Neural progenitor cell (in vitro differentiated cells): ENCODE measurements at regions not wholly inside any gene's neighbourhood (a gene's known extent, or its start where the extent isn't known, plus 50 kb on each side); places are given as distances from the start of the nearest gene placed in this dataset.

Experiments
- EZH2 ChIP-seq: fragments of 200-600 bp; sonication (generic); IDR thresholded peaks from 2 replicates; pipeline ENCODE4 v1.6.1; 2017; ENCODE audit warnings: antibody characterized with exemption, mild to moderate bottlenecking, moderate library complexity
- TF ChIP-seq, protein P1 (sequence below): fragments of 200-600 bp; sonication (generic); IDR thresholded peaks from 2 replicates; pipeline ENCODE4 v1.5.1; 2017; ENCODE audit warnings: antibody characterized with exemption, mild to moderate bottlenecking

DNA sequence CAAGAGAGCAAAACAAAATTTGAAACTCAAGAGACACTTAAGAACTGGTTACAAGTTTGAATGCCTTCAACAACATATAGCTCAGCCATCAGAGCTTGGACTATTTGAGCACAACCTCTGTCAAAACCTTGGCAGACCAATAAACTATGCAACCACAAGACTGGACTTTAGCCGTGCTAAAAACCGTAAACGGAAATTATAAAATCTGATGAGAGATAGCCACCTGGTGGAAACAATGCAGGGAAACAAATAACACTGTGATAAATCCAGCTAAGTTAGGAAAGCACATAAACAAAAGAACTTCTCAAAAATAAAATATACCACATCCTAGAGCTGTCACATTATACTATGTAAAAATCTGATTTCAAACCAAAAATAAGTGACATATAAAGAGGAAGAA, 1074.2 kb upstream of the NOVA1 start:
- TF ChIP-seq, protein P1, sequence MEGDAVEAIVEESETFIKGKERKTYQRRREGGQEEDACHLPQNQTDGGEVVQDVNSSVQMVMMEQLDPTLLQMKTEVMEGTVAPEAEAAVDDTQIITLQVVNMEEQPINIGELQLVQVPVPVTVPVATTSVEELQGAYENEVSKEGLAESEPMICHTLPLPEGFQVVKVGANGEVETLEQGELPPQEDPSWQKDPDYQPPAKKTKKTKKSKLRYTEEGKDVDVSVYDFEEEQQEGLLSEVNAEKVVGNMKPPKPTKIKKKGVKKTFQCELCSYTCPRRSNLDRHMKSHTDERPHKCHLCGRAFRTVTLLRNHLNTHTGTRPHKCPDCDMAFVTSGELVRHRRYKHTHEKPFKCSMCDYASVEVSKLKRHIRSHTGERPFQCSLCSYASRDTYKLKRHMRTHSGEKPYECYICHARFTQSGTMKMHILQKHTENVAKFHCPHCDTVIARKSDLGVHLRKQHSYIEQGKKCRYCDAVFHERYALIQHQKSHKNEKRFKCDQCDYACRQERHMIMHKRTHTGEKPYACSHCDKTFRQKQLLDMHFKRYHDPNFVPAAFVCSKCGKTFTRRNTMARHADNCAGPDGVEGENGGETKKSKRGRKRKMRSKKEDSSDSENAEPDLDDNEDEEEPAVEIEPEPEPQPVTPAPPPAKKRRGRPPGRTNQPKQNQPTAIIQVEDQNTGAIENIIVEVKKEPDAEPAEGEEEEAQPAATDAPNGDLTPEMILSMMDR, result no peak
- no peak for TF ChIP-seq EZH2
